SK-N-SH treated with all-trans-retinoic acid at 6 μM for 48 hours (cell line): ENCODE measurements at regions not wholly inside any gene's neighbourhood (a gene's known extent, or its start where the extent isn't known, plus 50 kb on each side); places are given as distances from the start of the nearest gene placed in this dataset.

Experiments
- ATAC-seq: fragments of 200-7000 bp; cut with Tn5 transposase; 3 replicates; pipeline ENCODE4 v1.9.1; 2020; ENCODE audit warnings: mild to moderate bottlenecking, moderate library complexity
- ARNTL ChIP-seq: fragments of 450-650 bp; formaldehyde crosslinking; IDR thresholded peaks from 2 replicates; pipeline ENCODE4 v1.5.0; 2020; ENCODE audit warnings: low read depth, mild to moderate bottlenecking, moderate library complexity, borderline replicate concordance
- BACH2 ChIP-seq: fragments of 250-450 bp; sonication (Bioruptor Pico); IDR thresholded peaks from 2 replicates; pipeline ENCODE4 v1.9.0; 2021; ENCODE audit warnings: mild to moderate bottlenecking, borderline replicate concordance
- CSDC2 ChIP-seq: fragments of 250-450 bp; sonication (Bioruptor Pico); IDR thresholded peaks from 2 replicates; pipeline ENCODE4 v1.5.0; 2020; ENCODE audit warnings: mild to moderate bottlenecking, moderate library complexity
- CSRNP3 ChIP-seq: fragments of 250-450 bp; sonication (Bioruptor Pico); IDR thresholded peaks from 2 replicates; pipeline ENCODE4 v1.5.1; 2021; ENCODE audit warnings: mild to moderate bottlenecking, moderate library complexity
- ESRRG ChIP-seq: fragments of 250-450 bp; sonication (Bioruptor Pico); IDR thresholded peaks from 2 replicates; pipeline ENCODE4 v1.6.1; 2021; ENCODE audit warnings: mild to moderate bottlenecking
- GLIS3 ChIP-seq: fragments of 250-450 bp; sonication (Bioruptor Pico); IDR thresholded peaks from 2 replicates; pipeline ENCODE4 v1.5.0; 2020; ENCODE audit warnings: mild to moderate bottlenecking, moderate library complexity
- ISL1 ChIP-seq: fragments of 250-450 bp; sonication (Bioruptor Pico); IDR thresholded peaks from 2 replicates; pipeline ENCODE4 v2.1.2; 2022; ENCODE audit warnings: mild to moderate bottlenecking, moderate library complexity
- OSR1 ChIP-seq: fragments of 250-450 bp; sonication (Bioruptor Pico); IDR thresholded peaks from 2 replicates; pipeline ENCODE4 v1.8.0; 2022; ENCODE audit warnings: moderate library complexity, mild to moderate bottlenecking, inconsistent platforms
- PATZ1 ChIP-seq: fragments of 250-450 bp; sonication (Bioruptor Pico); IDR thresholded peaks from 2 replicates; pipeline ENCODE4 v1.8.0; 2020; ENCODE audit warnings: mild to moderate bottlenecking, moderate library complexity, borderline replicate concordance
- POU6F1 ChIP-seq: fragments of 250-450 bp; sonication (Bioruptor Pico); IDR thresholded peaks from 2 replicates; pipeline ENCODE4 v1.8.0; 2021; ENCODE audit warnings: low read depth, mild to moderate bottlenecking, moderate library complexity, borderline replicate concordance
- PPARA ChIP-seq: fragments of 250-450 bp; sonication (Bioruptor Pico); IDR thresholded peaks from 2 replicates; pipeline ENCODE4 v1.5.0; 2020; ENCODE audit warnings: mild to moderate bottlenecking, borderline replicate concordance
- RARB ChIP-seq: fragments of 250-450 bp; sonication (Bioruptor Pico); IDR thresholded peaks from 2 replicates; pipeline ENCODE4 v1.8.0; 2021; ENCODE audit warnings: mild to moderate bottlenecking, moderate library complexity
- SNAI2 ChIP-seq: fragments of 250-450 bp; sonication (Bioruptor Pico); IDR thresholded peaks from 2 replicates; pipeline ENCODE4 v1.5.0; 2020; ENCODE audit warnings: mild to moderate bottlenecking, moderate library complexity
- TCF4 ChIP-seq: fragments of 250-450 bp; sonication (Bioruptor Pico); IDR thresholded peaks from 2 replicates; pipeline ENCODE4 v1.8.0; 2021; ENCODE audit warnings: mild to moderate bottlenecking, moderate library complexity, borderline replicate concordance
- TOX ChIP-seq: fragments of 250-450 bp; sonication (Bioruptor Pico); IDR thresholded peaks from 2 replicates; pipeline ENCODE4 v1.8.0; 2021; ENCODE audit warnings: mild to moderate bottlenecking, moderate library complexity, borderline replicate concordance
- ZC3H10 ChIP-seq: fragments of 250-450 bp; sonication (Bioruptor Pico); IDR thresholded peaks from 2 replicates; pipeline ENCODE4 v1.5.1; 2021; ENCODE audit warnings: mild to moderate bottlenecking, moderate library complexity
- ZFP3 ChIP-seq: fragments of 250-450 bp; sonication (Bioruptor Pico); IDR thresholded peaks from 2 replicates; pipeline ENCODE4 v1.5.0; 2020; ENCODE audit warnings: mild to moderate bottlenecking, moderate library complexity
- ZFP30 ChIP-seq: fragments of 450-650 bp; formaldehyde crosslinking; IDR thresholded peaks from 2 replicates; pipeline ENCODE4 v1.5.0; 2022; ENCODE audit warnings: mild to moderate bottlenecking, moderate library complexity
- ZNF565 ChIP-seq: fragments of 450-650 bp; formaldehyde crosslinking; conservative IDR thresholded peaks from 2 replicates; pipeline ENCODE4 v1.5.0; 2020; ENCODE audit warnings: low read depth, mild to moderate bottlenecking, moderate library complexity
- ZNF70 ChIP-seq: fragments of 450-650 bp; formaldehyde crosslinking; IDR thresholded peaks from 2 replicates; pipeline ENCODE4 v1.5.0; 2020; ENCODE audit warnings: mild to moderate bottlenecking, moderate library complexity
- ZNF8 ChIP-seq: fragments of 450-650 bp; formaldehyde crosslinking; IDR thresholded peaks from 2 replicates; pipeline ENCODE4 v1.5.0; 2020; ENCODE audit warnings: mild to moderate bottlenecking, moderate library complexity

- no peak for TF ChIP-seq ZNF70 (CRISPR knock-in tag)
- TF ChIP-seq ZFP30 (CRISPR knock-in tag), result no peak
- TF ChIP-seq PPARA (CRISPR knock-in tag), result no peak
- no peak for TF ChIP-seq PATZ1 (CRISPR knock-in tag)
- no peak for TF ChIP-seq ZFP3 (CRISPR knock-in tag)
- no peak for TF ChIP-seq GLIS3 (CRISPR knock-in tag)
- no peak for TF ChIP-seq ZC3H10 (CRISPR knock-in tag)
- no peak for ATAC-seq
Observed at GRCh38 chr2:236434593-236434992, 135.0 kb upstream of the ACKR3 start.

GRCh38 chr2:236440110-236440881 is 129.3 kb upstream of the ACKR3 start:
- no peak for ATAC-seq

GRCh38 chr2:236444187-236444586 is 125.4 kb upstream of the ACKR3 start:
- ATAC-seq, result no peak
- TF ChIP-seq CSDC2 (CRISPR knock-in tag) (no peak), TCF4 (CRISPR knock-in tag) (no peak), ISL1 (CRISPR knock-in tag) (no peak), ZFP3 (CRISPR knock-in tag) (no peak), TOX (CRISPR knock-in tag) (no peak), OSR1 (CRISPR knock-in tag) (no peak), POU6F1 (CRISPR knock-in tag) (no peak), RARB (no peak), GLIS3 (CRISPR knock-in tag) (no peak), PATZ1 (CRISPR knock-in tag) (no peak), ZC3H10 (CRISPR knock-in tag) (no peak), ESRRG (CRISPR knock-in tag) (no peak), ZNF8 (CRISPR knock-in tag) (no peak), BACH2 (no peak), SNAI2 (CRISPR knock-in tag) (no peak), ARNTL (CRISPR knock-in tag) (no peak)

More at GRCh38 chr2:236440110-236440881, 129.3 kb upstream of the ACKR3 start:
- TF ChIP-seq SNAI2 (CRISPR knock-in tag), result no peak
- no peak for TF ChIP-seq CSRNP3
- no peak for TF ChIP-seq ZNF565 (CRISPR knock-in tag)
- TF ChIP-seq TCF4 (CRISPR knock-in tag), result no peak
- TF ChIP-seq PATZ1 (CRISPR knock-in tag), result no peak
- TF ChIP-seq ZNF8 (CRISPR knock-in tag), result no peak
- TF ChIP-seq, all 23 proteins: peak for 0
